Ovary (tissue), 7 donors: ENCODE measurements at regions not wholly inside any gene's neighbourhood (a gene's known extent, or its start where the extent isn't known, plus 50 kb on each side); places are given as distances from the start of the nearest gene placed in this dataset.

Source experiments
- DNase-seq, 5 donors: peaks; one replicate each; pipeline ENCODE4 v3.0.0-alpha.2; 2019 to 2020
- H3K27ac ChIP-seq, 2 donors: fragments of 200-600 bp; one replicate each; pipeline versions ENCODE4 v1.5.1 to v1.8.0; 2019 to 2022
- H3K27me3 ChIP-seq: fragments of 200-600 bp; one replicate; pipeline ENCODE4 v1.8.0; 2022
- H3K36me3 ChIP-seq: fragments of 200-600 bp; sonication (generic); one replicate; pipeline ENCODE4 v1.5.1; 2019
- H3K4me1 ChIP-seq: one replicate; pipeline ENCODE4 v1.8.1; 2013; ENCODE audit warnings: mild to moderate bottlenecking, moderate library complexity; ENCODE audit not compliant: insufficient read depth
- H3K4me3 ChIP-seq: fragments of 200-600 bp; sonication (generic); one replicate; pipeline ENCODE4 v1.5.1; 2017
- H3K9me3 ChIP-seq, 2 donors: fragments of 200-600 bp in 1 of 2; sonication (generic) in 1 of 2; one replicate each; pipeline versions ENCODE4 v1.5.1 to v1.8.1; 2013 to 2019; ENCODE audit warnings: mild to moderate bottlenecking in 1 of 2, moderate library complexity in 1 of 2
- EP300 ChIP-seq: sonication (generic); formaldehyde crosslinking; IDR thresholded peaks from one replicate; pipeline ENCODE4 v1.6.1; 2017; ENCODE audit warnings: antibody characterized with exemption
- POLR2A ChIP-seq: fragments of 450-650 bp; IDR thresholded peaks from one replicate; pipeline ENCODE4 v1.6.1; 2017; ENCODE audit warnings: antibody characterized with exemption, mild to moderate bottlenecking, moderate library complexity
- WGBS, 3 donors: extraction: QIAGEN DNeasy Blood & Tissue Kit in 1 of 3; methylation state at CpG; one replicate each; pipeline versions ENCODE4 v1.1.5 to v1.1.7; 2013 to 2017; 5-methylcytosine and 5-hydroxymethylcytosine counted together
- intact Hi-C, 4 donors: fragments of 100-400 bp; cut with DNase I; formaldehyde crosslinking; loops; one replicate each; pipeline versions ENCODE4 v1.11.0 to v1.15.1; 2022 to 2023
- TF ChIP-seq, protein P1 (sequence below), 3 donors: fragments of 450-650 bp in 2 of 3; fragments of 200-600 bp in 1 of 3; IDR thresholded peaks; one replicate each; pipeline versions ENCODE4 v1.5.1 to v1.8.0; 2016 to 2022; ENCODE audit warnings: antibody characterized with exemption in 3 of 3, mild to moderate bottlenecking in 1 of 3
- donor health status: DM: no; HTN: no; CAD: no; lungs with moderate emphysema.
- donor health status: DM: no; HTN: no; CAD: no.
- donor health status: Bipolar disorder and iron deficiency.
- donor health status: DM: no; HTN: no; CAD: no.
- donor health status: DM: yes; HTN: yes; CAD: no.

DNA sequence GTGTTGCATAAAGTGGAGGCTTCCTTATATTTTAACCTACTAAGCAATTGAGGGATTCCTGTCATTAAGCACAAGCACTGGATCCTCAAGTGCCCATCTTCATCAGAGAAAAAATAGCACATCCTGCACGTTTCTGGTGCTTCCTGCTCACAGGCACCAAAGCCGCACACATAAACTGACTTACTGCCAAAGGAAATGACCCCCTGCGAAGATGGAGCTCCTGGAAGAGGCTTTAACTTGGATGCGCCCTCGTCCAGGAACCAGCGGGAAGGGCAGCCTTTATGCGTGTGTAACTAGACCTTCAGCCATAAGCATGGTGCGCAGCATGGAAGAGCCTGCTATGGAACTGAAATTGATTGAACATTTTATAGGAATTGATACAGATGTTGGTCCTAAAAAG, 188.7 kb downstream of the FTCDNL1 start:
- intact Hi-C loops, result no loop called here
- DNase-seq, result no peak
- no peaks in the 10 kb centered on the region for H3K9me3 ChIP-seq

DNA sequence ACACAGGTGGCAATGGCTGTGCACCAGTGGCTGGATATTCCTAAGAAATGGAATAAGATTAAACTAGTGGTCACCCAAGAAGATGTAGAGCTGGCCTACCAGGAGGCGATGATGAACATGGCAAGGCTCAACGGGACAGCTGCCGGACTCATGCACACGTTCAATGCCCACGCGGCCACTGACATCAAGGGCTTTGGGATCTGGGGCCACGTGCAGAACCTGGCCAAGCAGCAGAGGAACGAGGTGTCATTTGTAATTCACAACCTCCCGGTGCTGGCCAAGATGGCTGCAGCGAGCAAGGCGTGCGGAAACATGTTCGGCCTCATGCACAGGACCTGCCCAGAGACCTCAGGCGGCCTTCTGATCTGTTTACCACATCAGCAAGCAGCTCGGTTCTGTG, 190.8 kb downstream of the FTCDNL1 start:
- H3K9me3 ChIP-seq, result no peaks in the 10 kb centered on the region
- intact Hi-C loops, result no loop called here
- DNase-seq, result no peak
- no peaks in the 10 kb centered on the region for H3K27me3 ChIP-seq
- no peak overlapping the region for H3K4me3 ChIP-seq
- H3K4me1 ChIP-seq, result no peaks in the 10 kb centered on the region
- 95 to 96% (median 95%) methylated on average over 15 of the region's 15 CpGs for WGBS, 3 donors
- TF ChIP-seq, protein P1, sequence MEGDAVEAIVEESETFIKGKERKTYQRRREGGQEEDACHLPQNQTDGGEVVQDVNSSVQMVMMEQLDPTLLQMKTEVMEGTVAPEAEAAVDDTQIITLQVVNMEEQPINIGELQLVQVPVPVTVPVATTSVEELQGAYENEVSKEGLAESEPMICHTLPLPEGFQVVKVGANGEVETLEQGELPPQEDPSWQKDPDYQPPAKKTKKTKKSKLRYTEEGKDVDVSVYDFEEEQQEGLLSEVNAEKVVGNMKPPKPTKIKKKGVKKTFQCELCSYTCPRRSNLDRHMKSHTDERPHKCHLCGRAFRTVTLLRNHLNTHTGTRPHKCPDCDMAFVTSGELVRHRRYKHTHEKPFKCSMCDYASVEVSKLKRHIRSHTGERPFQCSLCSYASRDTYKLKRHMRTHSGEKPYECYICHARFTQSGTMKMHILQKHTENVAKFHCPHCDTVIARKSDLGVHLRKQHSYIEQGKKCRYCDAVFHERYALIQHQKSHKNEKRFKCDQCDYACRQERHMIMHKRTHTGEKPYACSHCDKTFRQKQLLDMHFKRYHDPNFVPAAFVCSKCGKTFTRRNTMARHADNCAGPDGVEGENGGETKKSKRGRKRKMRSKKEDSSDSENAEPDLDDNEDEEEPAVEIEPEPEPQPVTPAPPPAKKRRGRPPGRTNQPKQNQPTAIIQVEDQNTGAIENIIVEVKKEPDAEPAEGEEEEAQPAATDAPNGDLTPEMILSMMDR (IDR thresholded peaks at IDR 0.05), result no peak
- no peak for TF ChIP-seq POLR2A
- TF ChIP-seq EP300, result no peak
- no peak overlapping the region for H3K27ac ChIP-seq
- no peaks in the 10 kb centered on the region for H3K36me3 ChIP-seq

More for the DNA sequence above, 188.7 kb downstream of the FTCDNL1 start:
- TF ChIP-seq EP300, result no peak
- no peak for TF ChIP-seq POLR2A
- TF ChIP-seq, protein P1 (IDR thresholded peaks at IDR 0.05), result no peak
- Histone ChIP-seq H3K36me3 (no peaks in the 10 kb centered on the region), H3K4me3 (no peak overlapping the region), H3K27ac (no peak overlapping the region), H3K4me1 (no peaks in the 10 kb centered on the region), H3K27me3 (no peaks in the 10 kb centered on the region)
- WGBS, 3 donors, result 61 to 68% (median 67%) methylated on average over 8 of the region's 8 CpGs

- 1 to 2% (median 1%) methylated on average over 31 to 39 of the region's 39 CpGs for WGBS, 3 donors
- Histone ChIP-seq H3K27me3 (no peaks in the 10 kb centered on the region), H3K36me3 (no peaks in the 10 kb centered on the region), H3K4me3 (peak overlapping the region; percentile 8), H3K9me3 (no peaks in the 10 kb centered on the region), H3K4me1 (no peaks in the 10 kb centered on the region), H3K27ac (no peak overlapping the region)
- intact Hi-C loops, result no loop called here
- DNase-seq, result peak in 2 of 5 donors; percentile 27 to 44
- TF ChIP-seq, protein P1 (IDR thresholded peaks at IDR 0.05), result no peak
- TF ChIP-seq EP300 (no peak), POLR2A (no peak)
These were observed 191.8 kb downstream of the FTCDNL1 start for GRCh38 chr2:199659207-199659606.

- Histone ChIP-seq H3K9me3 (no peaks in the 10 kb centered on the region), H3K27me3 (no peaks in the 10 kb centered on the region), H3K4me1 (no peaks in the 10 kb centered on the region), H3K27ac (no peak overlapping the region), H3K36me3 (no peaks in the 10 kb centered on the region), H3K4me3 (no peak overlapping the region)
- 58 to 64% (median 59%) methylated on average over 2 of the region's 2 CpGs for WGBS, 3 donors
- intact Hi-C loops, result no loop called here
- TF ChIP-seq POLR2A (no peak), EP300 (no peak)
- TF ChIP-seq, protein P1 (IDR thresholded peaks at IDR 0.05), result no peak
- no peak for DNase-seq
These were observed 188.7 kb upstream of the SATB2 start for GRCh38 chr2:199646439-199646838.
